ENCODE measurements at regions not wholly inside any gene's neighbourhood (a gene's known extent, or its start where the extent isn't known, plus 50 kb on each side); places are given as distances from the start of the nearest gene placed in this dataset.

DNA sequence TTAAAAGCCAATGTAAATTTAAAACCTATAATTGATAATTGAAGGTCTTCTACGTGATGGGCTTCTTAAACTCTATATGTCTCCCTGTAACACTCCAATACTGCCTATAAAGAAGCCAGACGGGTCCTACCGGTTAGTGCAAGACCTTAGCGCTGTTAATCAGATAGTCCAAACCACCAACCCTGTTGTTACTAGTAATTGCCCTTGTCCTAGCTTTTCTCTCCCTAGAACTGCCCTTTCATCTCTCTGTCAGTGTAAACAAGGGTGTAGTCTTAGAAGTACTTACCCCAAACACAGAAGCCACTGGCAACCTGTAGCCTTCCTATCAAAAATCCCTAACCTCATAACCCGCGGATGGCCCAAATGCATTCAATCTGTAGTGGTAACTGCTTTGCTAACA, 243.0 kb upstream of the DIO3 start:
- TF ChIP-seq CTCF (conservative IDR thresholded peaks at IDR 0.05; ENCODE audit: low read depth in 2 of 2): no peak
- TF ChIP-seq ETS1 (IDR thresholded peaks at IDR 0.05): no peak
- no peak for TF ChIP-seq NANOG (IDR thresholded peaks at IDR 0.05; ENCODE audit: borderline replicate concordance)
- TF ChIP-seq ZNF331 (CRISPR knock-in tag; IDR thresholded peaks at IDR 0.05; ENCODE audit: low read depth): no peak
- no peak for TF ChIP-seq POLR2AphosphoS5 (IDR thresholded peaks at IDR 0.05; ENCODE audit: low read depth)
- TF ChIP-seq EZH2 (IDR thresholded peaks at IDR 0.05; ENCODE audit: low read depth, unreplicated experiment): no peak
- no peak for TF ChIP-seq JUNB (IDR thresholded peaks at IDR 0.05; ENCODE audit: unreplicated experiment)
- no peak for TF ChIP-seq EZH2phosphoT487 (IDR thresholded peaks at IDR 0.05; ENCODE audit: unreplicated experiment)
- TF ChIP-seq STAT1 (IDR thresholded peaks at IDR 0.05; ENCODE audit: unreplicated experiment): no peak
- TF ChIP-seq, protein P1, sequence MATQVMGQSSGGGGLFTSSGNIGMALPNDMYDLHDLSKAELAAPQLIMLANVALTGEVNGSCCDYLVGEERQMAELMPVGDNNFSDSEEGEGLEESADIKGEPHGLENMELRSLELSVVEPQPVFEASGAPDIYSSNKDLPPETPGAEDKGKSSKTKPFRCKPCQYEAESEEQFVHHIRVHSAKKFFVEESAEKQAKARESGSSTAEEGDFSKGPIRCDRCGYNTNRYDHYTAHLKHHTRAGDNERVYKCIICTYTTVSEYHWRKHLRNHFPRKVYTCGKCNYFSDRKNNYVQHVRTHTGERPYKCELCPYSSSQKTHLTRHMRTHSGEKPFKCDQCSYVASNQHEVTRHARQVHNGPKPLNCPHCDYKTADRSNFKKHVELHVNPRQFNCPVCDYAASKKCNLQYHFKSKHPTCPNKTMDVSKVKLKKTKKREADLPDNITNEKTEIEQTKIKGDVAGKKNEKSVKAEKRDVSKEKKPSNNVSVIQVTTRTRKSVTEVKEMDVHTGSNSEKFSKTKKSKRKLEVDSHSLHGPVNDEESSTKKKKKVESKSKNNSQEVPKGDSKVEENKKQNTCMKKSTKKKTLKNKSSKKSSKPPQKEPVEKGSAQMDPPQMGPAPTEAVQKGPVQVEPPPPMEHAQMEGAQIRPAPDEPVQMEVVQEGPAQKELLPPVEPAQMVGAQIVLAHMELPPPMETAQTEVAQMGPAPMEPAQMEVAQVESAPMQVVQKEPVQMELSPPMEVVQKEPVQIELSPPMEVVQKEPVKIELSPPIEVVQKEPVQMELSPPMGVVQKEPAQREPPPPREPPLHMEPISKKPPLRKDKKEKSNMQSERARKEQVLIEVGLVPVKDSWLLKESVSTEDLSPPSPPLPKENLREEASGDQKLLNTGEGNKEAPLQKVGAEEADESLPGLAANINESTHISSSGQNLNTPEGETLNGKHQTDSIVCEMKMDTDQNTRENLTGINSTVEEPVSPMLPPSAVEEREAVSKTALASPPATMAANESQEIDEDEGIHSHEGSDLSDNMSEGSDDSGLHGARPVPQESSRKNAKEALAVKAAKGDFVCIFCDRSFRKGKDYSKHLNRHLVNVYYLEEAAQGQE (IDR thresholded peaks at IDR 0.05; ENCODE audit: unreplicated experiment): no peak
- no peak for TF ChIP-seq CREB1 (CRISPR knock-in tag; IDR thresholded peaks at IDR 0.05; ENCODE audit: low read depth)
